GM23338 (cell line): ENCODE measurements at regions not wholly inside any gene's neighbourhood (a gene's known extent, or its start where the extent isn't known, plus 50 kb on each side); places are given as distances from the start of the nearest gene placed in this dataset.
A peak's percentile ranks its signal among the peaks of the same experiment; 100 is the strongest.

Experiments
- ATAC-seq: fragments of 200-7000 bp; cut with Tn5 transposase; 3 replicates; pipeline ENCODE4 v1.9.1; 2020
- DNase-seq: peaks from one replicate; pipeline ENCODE4 v3.0.0-alpha.2; 2015; ENCODE audit warnings: low spot score
- H2AFZ ChIP-seq: fragments of 200-600 bp; sonication (generic); 2 replicates; pipeline ENCODE4 v1.8.0; 2016; ENCODE audit warnings: antibody characterized with exemption, mild to moderate bottlenecking, moderate library complexity
- H3F3A ChIP-seq: fragments of 200-600 bp; sonication (generic); replicated peaks from 2 replicates; pipeline ENCODE4 v1.8.0; 2017; ENCODE audit warnings: antibody characterized with exemption, mixed run types, low read depth
- H3K27ac ChIP-seq: fragments of 200-600 bp; sonication (generic); 2 replicates; pipeline ENCODE4 v1.6.1; 2016; ENCODE audit warnings: low read depth
- H3K27me3 ChIP-seq: fragments of 200-600 bp; sonication (generic); 2 replicates; pipeline ENCODE4 v1.8.0; 2016; ENCODE audit warnings: mild to moderate bottlenecking, mixed run types, moderate library complexity; ENCODE audit not compliant: insufficient read depth
- H3K36me3 ChIP-seq: fragments of 200-600 bp; sonication (generic); 2 replicates; pipeline ENCODE4 v1.8.0; 2016; ENCODE audit warnings: mild to moderate bottlenecking; ENCODE audit not compliant: insufficient read depth
- H3K4me1 ChIP-seq: fragments of 200-600 bp; sonication (generic); 2 replicates; pipeline ENCODE4 v1.8.0; 2016; ENCODE audit warnings: mild to moderate bottlenecking, moderate library complexity; ENCODE audit not compliant: insufficient read depth
- H3K4me2 ChIP-seq: fragments of 200-600 bp; sonication (generic); 2 replicates; pipeline ENCODE4 v1.7.1; 2017; ENCODE audit warnings: mixed run types
- H3K4me3 ChIP-seq: fragments of 200-600 bp; sonication (generic); 2 replicates; pipeline ENCODE4 v1.6.1; 2016; ENCODE audit warnings: mixed run types
- H3K79me2 ChIP-seq: fragments of 200-600 bp; sonication (generic); replicated peaks from 2 replicates; pipeline ENCODE4 v1.8.0; 2017; ENCODE audit warnings: mild to moderate bottlenecking; ENCODE audit not compliant: insufficient read depth
- H3K9me2 ChIP-seq: fragments of 200-600 bp; sonication (generic); 2 replicates; pipeline ENCODE4 v1.8.0; 2017; ENCODE audit not compliant: insufficient read depth
- H4K20me1 ChIP-seq: fragments of 200-600 bp; sonication (generic); replicated peaks from 2 replicates; pipeline ENCODE4 v1.8.0; 2017; ENCODE audit warnings: mild to moderate bottlenecking; ENCODE audit not compliant: insufficient read depth
- H3K27ac Mint-ChIP-seq: 2 replicates; pipeline ENCODE4 v1.8.0; 2020; ENCODE audit warnings: inconsistent platforms, mild to moderate bottlenecking, moderate library complexity, mixed read lengths
- H3K27me3 Mint-ChIP-seq: 3 replicates; pipeline ENCODE4 v1.8.0; 2022; ENCODE audit warnings: low read depth, mild to moderate bottlenecking, moderate library complexity, mixed read lengths, inconsistent platforms; ENCODE audit not compliant: insufficient read depth, poor library complexity
- H3K36me3 Mint-ChIP-seq: 3 replicates; pipeline ENCODE4 v1.8.0; 2021; ENCODE audit warnings: low read depth, mild to moderate bottlenecking, inconsistent platforms, moderate library complexity, mixed read lengths
- H3K4me1 Mint-ChIP-seq: 3 replicates; pipeline ENCODE4 v1.8.0; 2020; ENCODE audit warnings: mild to moderate bottlenecking, inconsistent platforms, mixed read lengths
- H3K4me3 Mint-ChIP-seq: 3 replicates; pipeline ENCODE4 v1.8.0; 2021; ENCODE audit warnings: moderate library complexity, mild to moderate bottlenecking, inconsistent platforms, mixed read lengths
- H3K9me3 Mint-ChIP-seq: 3 replicates; pipeline ENCODE4 v1.8.0; 2020; ENCODE audit warnings: moderate library complexity, mild to moderate bottlenecking, inconsistent platforms, mixed read lengths
- CREB1 ChIP-seq: fragments of 250-450 bp; sonication (Bioruptor Pico); IDR thresholded peaks from 2 replicates; pipeline ENCODE4 v1.5.0; 2020; ENCODE audit warnings: low read depth, mild to moderate bottlenecking, moderate library complexity
- EZH2 ChIP-seq: fragments of 200-600 bp; sonication (generic); IDR thresholded peaks from one replicate; pipeline ENCODE4 v1.8.0; 2017; ENCODE audit warnings: antibody characterized with exemption, mild to moderate bottlenecking, low read depth; ENCODE audit not compliant: unreplicated experiment
- EZH2phosphoT487 ChIP-seq: fragments of 200-600 bp; sonication (generic); IDR thresholded peaks from one replicate; pipeline ENCODE4 v1.8.1; 2018; ENCODE audit warnings: antibody characterized with exemption; ENCODE audit not compliant: unreplicated experiment
- JUNB ChIP-seq: IDR thresholded peaks from one replicate; pipeline ENCODE4 v1.6.1; 2016; ENCODE audit warnings: antibody characterized with exemption; ENCODE audit not compliant: unreplicated experiment
- NANOG ChIP-seq: IDR thresholded peaks from 2 replicates; pipeline ENCODE4 v1.6.1; 2016; ENCODE audit warnings: antibody characterized with exemption, borderline replicate concordance
- POLR2AphosphoS5 ChIP-seq: IDR thresholded peaks from 2 replicates; pipeline ENCODE4 v1.6.1; 2016; ENCODE audit warnings: antibody characterized with exemption, low read depth
- STAT1 ChIP-seq: IDR thresholded peaks from one replicate; pipeline ENCODE4 v1.6.1; 2016; ENCODE audit warnings: antibody characterized with exemption; ENCODE audit not compliant: unreplicated experiment
- ZNF114 ChIP-seq: fragments of 250-450 bp; sonication (Bioruptor Pico); IDR thresholded peaks from 2 replicates; pipeline ENCODE4 v1.5.0; 2020; ENCODE audit warnings: mild to moderate bottlenecking, moderate library complexity
- ZNF331 ChIP-seq: fragments of 250-450 bp; sonication (Bioruptor Pico); IDR thresholded peaks from 2 replicates; pipeline ENCODE4 v1.5.0; 2020; ENCODE audit warnings: low read depth, mild to moderate bottlenecking, moderate library complexity
- TF ChIP-seq, protein P1 (sequence below): IDR thresholded peaks from 2 replicates; pipeline ENCODE4 v1.6.1; 2016; ENCODE audit warnings: antibody characterized with exemption
- TF ChIP-seq, protein P2 (sequence below): IDR thresholded peaks from one replicate; pipeline ENCODE4 v1.6.1; 2018; ENCODE audit warnings: antibody characterized with exemption; ENCODE audit not compliant: unreplicated experiment
- TF ChIP-seq, protein P3 (sequence below), 2 experiments: fragments of 200-600 bp in 1 of 2; sonication (generic) in 1 of 2; conservative IDR thresholded peaks; 2 replicates each; pipeline versions ENCODE4 v1.5.1 to v1.6.1; 2016 to 2017; ENCODE audit warnings: antibody characterized with exemption in 2 of 2, low read depth in 2 of 2, mild to moderate bottlenecking in 2 of 2, moderate library complexity in 1 of 2
- TF ChIP-seq, protein P4 (sequence below): fragments of 250-450 bp; sonication (Bioruptor Pico); IDR thresholded peaks from 2 replicates; pipeline ENCODE4 v1.5.0; 2020; ENCODE audit warnings: mild to moderate bottlenecking, moderate library complexity

GRCh38 chr3:170785454-170785853, 84.5 kb downstream of the RPL22L1 start:
- no peaks in the 10 kb centered on the region for H3K9me3 Mint-ChIP-seq

More at GRCh38 chr3:170785454-170785853, 84.5 kb downstream of the RPL22L1 start:
- no peaks in the 10 kb centered on the region for H3K27me3 Mint-ChIP-seq
- TF ChIP-seq, protein P1, sequence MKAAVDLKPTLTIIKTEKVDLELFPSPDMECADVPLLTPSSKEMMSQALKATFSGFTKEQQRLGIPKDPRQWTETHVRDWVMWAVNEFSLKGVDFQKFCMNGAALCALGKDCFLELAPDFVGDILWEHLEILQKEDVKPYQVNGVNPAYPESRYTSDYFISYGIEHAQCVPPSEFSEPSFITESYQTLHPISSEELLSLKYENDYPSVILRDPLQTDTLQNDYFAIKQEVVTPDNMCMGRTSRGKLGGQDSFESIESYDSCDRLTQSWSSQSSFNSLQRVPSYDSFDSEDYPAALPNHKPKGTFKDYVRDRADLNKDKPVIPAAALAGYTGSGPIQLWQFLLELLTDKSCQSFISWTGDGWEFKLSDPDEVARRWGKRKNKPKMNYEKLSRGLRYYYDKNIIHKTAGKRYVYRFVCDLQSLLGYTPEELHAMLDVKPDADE = no peak
- no peak for TF ChIP-seq EZH2
- TF ChIP-seq, protein P2, sequence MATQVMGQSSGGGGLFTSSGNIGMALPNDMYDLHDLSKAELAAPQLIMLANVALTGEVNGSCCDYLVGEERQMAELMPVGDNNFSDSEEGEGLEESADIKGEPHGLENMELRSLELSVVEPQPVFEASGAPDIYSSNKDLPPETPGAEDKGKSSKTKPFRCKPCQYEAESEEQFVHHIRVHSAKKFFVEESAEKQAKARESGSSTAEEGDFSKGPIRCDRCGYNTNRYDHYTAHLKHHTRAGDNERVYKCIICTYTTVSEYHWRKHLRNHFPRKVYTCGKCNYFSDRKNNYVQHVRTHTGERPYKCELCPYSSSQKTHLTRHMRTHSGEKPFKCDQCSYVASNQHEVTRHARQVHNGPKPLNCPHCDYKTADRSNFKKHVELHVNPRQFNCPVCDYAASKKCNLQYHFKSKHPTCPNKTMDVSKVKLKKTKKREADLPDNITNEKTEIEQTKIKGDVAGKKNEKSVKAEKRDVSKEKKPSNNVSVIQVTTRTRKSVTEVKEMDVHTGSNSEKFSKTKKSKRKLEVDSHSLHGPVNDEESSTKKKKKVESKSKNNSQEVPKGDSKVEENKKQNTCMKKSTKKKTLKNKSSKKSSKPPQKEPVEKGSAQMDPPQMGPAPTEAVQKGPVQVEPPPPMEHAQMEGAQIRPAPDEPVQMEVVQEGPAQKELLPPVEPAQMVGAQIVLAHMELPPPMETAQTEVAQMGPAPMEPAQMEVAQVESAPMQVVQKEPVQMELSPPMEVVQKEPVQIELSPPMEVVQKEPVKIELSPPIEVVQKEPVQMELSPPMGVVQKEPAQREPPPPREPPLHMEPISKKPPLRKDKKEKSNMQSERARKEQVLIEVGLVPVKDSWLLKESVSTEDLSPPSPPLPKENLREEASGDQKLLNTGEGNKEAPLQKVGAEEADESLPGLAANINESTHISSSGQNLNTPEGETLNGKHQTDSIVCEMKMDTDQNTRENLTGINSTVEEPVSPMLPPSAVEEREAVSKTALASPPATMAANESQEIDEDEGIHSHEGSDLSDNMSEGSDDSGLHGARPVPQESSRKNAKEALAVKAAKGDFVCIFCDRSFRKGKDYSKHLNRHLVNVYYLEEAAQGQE = no peak
- TF ChIP-seq, protein P3, sequence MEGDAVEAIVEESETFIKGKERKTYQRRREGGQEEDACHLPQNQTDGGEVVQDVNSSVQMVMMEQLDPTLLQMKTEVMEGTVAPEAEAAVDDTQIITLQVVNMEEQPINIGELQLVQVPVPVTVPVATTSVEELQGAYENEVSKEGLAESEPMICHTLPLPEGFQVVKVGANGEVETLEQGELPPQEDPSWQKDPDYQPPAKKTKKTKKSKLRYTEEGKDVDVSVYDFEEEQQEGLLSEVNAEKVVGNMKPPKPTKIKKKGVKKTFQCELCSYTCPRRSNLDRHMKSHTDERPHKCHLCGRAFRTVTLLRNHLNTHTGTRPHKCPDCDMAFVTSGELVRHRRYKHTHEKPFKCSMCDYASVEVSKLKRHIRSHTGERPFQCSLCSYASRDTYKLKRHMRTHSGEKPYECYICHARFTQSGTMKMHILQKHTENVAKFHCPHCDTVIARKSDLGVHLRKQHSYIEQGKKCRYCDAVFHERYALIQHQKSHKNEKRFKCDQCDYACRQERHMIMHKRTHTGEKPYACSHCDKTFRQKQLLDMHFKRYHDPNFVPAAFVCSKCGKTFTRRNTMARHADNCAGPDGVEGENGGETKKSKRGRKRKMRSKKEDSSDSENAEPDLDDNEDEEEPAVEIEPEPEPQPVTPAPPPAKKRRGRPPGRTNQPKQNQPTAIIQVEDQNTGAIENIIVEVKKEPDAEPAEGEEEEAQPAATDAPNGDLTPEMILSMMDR (conservative IDR thresholded peaks at IDR 0.05; ENCODE audit: low read depth in 2 of 2) = no peak
- TF ChIP-seq CREB1 (CRISPR knock-in tag) = no peak
- TF ChIP-seq ZNF331 (CRISPR knock-in tag) = no peak
- TF ChIP-seq POLR2AphosphoS5 = no peak
- TF ChIP-seq NANOG = no peak
- TF ChIP-seq, protein P4, sequence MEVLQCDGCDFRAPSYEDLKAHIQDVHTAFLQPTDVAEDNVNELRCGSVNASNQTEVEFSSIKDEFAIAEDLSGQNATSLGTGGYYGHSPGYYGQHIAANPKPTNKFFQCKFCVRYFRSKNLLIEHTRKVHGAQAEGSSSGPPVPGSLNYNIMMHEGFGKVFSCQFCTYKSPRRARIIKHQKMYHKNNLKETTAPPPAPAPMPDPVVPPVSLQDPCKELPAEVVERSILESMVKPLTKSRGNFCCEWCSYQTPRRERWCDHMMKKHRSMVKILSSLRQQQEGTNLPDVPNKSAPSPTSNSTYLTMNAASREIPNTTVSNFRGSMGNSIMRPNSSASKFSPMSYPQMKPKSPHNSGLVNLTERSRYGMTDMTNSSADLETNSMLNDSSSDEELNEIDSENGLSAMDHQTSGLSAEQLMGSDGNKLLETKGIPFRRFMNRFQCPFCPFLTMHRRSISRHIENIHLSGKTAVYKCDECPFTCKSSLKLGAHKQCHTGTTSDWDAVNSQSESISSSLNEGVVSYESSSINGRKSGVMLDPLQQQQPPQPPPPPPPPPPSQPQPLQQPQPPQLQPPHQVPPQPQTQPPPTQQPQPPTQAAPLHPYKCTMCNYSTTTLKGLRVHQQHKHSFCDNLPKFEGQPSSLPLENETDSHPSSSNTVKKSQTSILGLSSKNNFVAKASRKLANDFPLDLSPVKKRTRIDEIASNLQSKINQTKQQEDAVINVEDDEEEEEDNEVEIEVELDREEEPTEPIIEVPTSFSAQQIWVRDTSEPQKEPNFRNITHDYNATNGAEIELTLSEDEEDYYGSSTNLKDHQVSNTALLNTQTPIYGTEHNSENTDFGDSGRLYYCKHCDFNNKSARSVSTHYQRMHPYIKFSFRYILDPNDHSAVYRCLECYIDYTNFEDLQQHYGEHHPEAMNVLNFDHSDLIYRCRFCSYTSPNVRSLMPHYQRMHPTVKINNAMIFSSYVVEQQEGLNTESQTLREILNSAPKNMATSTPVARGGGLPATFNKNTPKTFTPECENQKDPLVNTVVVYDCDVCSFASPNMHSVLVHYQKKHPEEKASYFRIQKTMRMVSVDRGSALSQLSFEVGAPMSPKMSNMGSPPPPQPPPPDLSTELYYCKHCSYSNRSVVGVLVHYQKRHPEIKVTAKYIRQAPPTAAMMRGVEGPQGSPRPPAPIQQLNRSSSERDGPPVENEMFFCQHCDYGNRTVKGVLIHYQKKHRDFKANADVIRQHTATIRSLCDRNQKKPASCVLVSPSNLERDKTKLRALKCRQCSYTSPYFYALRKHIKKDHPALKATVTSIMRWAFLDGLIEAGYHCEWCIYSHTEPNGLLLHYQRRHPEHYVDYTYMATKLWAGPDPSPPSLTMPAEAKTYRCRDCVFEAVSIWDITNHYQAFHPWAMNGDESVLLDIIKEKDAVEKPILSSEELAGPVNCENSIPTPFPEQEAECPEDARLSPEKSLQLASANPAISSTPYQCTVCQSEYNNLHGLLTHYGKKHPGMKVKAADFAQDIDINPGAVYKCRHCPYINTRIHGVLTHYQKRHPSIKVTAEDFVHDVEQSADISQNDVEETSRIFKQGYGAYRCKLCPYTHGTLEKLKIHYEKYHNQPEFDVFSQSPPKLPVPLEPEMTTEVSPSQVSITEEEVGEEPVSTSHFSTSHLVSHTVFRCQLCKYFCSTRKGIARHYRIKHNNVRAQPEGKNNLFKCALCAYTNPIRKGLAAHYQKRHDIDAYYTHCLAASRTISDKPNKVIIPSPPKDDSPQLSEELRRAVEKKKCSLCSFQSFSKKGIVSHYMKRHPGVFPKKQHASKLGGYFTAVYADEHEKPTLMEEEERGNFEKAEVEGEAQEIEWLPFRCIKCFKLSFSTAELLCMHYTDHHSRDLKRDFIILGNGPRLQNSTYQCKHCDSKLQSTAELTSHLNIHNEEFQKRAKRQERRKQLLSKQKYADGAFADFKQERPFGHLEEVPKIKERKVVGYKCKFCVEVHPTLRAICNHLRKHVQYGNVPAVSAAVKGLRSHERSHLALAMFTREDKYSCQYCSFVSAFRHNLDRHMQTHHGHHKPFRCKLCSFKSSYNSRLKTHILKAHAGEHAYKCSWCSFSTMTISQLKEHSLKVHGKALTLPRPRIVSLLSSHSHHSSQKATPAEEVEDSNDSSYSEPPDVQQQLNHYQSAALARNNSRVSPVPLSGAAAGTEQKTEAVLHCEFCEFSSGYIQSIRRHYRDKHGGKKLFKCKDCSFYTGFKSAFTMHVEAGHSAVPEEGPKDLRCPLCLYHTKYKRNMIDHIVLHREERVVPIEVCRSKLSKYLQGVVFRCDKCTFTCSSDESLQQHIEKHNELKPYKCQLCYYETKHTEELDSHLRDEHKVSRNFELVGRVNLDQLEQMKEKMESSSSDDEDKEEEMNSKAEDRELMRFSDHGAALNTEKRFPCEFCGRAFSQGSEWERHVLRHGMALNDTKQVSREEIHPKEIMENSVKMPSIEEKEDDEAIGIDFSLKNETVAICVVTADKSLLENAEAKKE (CRISPR knock-in tag) = no peak
- TF ChIP-seq ZNF114 (CRISPR knock-in tag) = no peak
- no peak for TF ChIP-seq EZH2phosphoT487
- no peak for TF ChIP-seq JUNB
- TF ChIP-seq STAT1 = no peak
- no peaks in the 10 kb centered on the region for H4K20me1 ChIP-seq
- no peaks in the 10 kb centered on the region for H3K27me3 ChIP-seq
- H3K27ac ChIP-seq = no peak overlapping the region
- H3F3A ChIP-seq = no peaks in the 10 kb centered on the region
- no peaks in the 10 kb centered on the region for H3K4me1 ChIP-seq
- H3K36me3 ChIP-seq = no peaks in the 10 kb centered on the region
- no peaks in the 10 kb centered on the region for H3K9me2 ChIP-seq
- no peak overlapping the region for H3K4me2 ChIP-seq
- H3K4me3 Mint-ChIP-seq = no peak overlapping the region
- H3K79me2 ChIP-seq = no peaks in the 10 kb centered on the region
- no peak overlapping the region for H3K4me3 ChIP-seq
- H2AFZ ChIP-seq = peak overlapping the region; percentile 65
- H3K36me3 Mint-ChIP-seq = no peaks in the 10 kb centered on the region
- H3K27ac Mint-ChIP-seq = no peak overlapping the region
- ATAC-seq = no peak
- no peak for DNase-seq
- no peaks in the 10 kb centered on the region for H3K4me1 Mint-ChIP-seq
